GM12892 (cell line): ENCODE measurements at regions not wholly inside any gene's neighbourhood (a gene's known extent, or its start where the extent isn't known, plus 50 kb on each side); places are given as distances from the start of the nearest gene placed in this dataset.

ENCODE experiments used
- POLR2A ChIP-seq: IDR thresholded peaks from 2 replicates; pipeline ENCODE4 v1.6.1; 2011; ENCODE audit warnings: low read depth, low read length, control low read depth
- POLR2AphosphoS5 ChIP-seq: IDR thresholded peaks from 2 replicates; pipeline ENCODE4 v1.6.1; 2011; ENCODE audit warnings: low read depth, low read length, control low read depth

- TF ChIP-seq POLR2AphosphoS5 (no peak), POLR2A (no peak)
Observed at GRCh38 chr2:8485736-8486135, 196.1 kb upstream of the ID2 start.
